Ascending aorta (tissue), 2 donors: ENCODE measurements at regions not wholly inside any gene's neighbourhood (a gene's known extent, or its start where the extent isn't known, plus 50 kb on each side); places are given as distances from the start of the nearest gene placed in this dataset.

Experiments
- DNase-seq, 2 donors: peaks; one replicate each; pipeline ENCODE4 v3.0.0-alpha.2; 2019; ENCODE audit warnings: low spot score in 2 of 2
- H3K27ac ChIP-seq, 2 donors: fragments of 200-600 bp; sonication (generic); one replicate each; pipeline ENCODE4 v1.5.1; 2016 to 2017; ENCODE audit warnings: mild to moderate bottlenecking in 1 of 2
- H3K27me3 ChIP-seq: fragments of 200-600 bp; sonication (generic); one replicate; pipeline ENCODE4 v1.5.1; 2017
- H3K36me3 ChIP-seq, 2 donors: fragments of 200-600 bp; sonication (generic); one replicate each; pipeline ENCODE4 v1.5.1; 2016
- H3K4me1 ChIP-seq, 2 donors: fragments of 200-600 bp; sonication (generic); one replicate each; pipeline ENCODE4 v1.5.1; 2016 to 2017; ENCODE audit warnings: mild to moderate bottlenecking in 1 of 2
- H3K4me3 ChIP-seq, 2 donors: fragments of 200-600 bp; sonication (generic); one replicate each; pipeline ENCODE4 v1.5.1; 2016 to 2017; ENCODE audit warnings: mild to moderate bottlenecking in 1 of 2
- H3K9me3 ChIP-seq, 2 donors: fragments of 200-600 bp; sonication (generic); one replicate each; pipeline ENCODE4 v1.5.1; 2016
- intact Hi-C: fragments of 100-400 bp; cut with DNase I; formaldehyde crosslinking; loops from one replicate; pipeline ENCODE4 v1.15.1; 2023
- TF ChIP-seq, protein P1 (sequence below), 3 experiments: fragments of 200-600 bp in 2 of 3; fragments of 450-650 bp in 1 of 3; sonication (generic) in 2 of 3; IDR thresholded peaks; one replicate each; pipeline ENCODE4 v1.5.1; 2016 to 2019; ENCODE audit warnings: antibody characterized with exemption in 3 of 3, mild to moderate bottlenecking in 1 of 3, moderate library complexity in 1 of 3

DNA sequence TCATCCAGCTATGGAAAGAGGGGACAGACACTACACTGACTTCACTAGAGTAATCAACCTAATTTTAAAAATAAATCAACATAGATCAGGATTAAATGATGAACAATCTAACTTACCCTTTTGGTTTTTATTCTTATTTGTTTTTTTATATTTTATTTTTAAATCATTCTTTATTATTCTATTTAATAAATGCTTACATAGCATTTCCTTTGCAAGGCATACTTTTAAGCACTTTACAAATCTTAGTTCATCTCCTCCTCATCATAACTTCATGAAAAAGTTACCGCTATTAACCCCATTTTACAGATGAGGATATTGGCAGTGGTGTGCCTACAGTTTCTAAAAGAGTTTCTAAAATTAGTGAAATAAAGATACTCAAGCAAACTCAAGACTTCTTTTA is 380.6 kb downstream of the TBC1D4 start:
- no peak overlapping the region for H3K4me3 ChIP-seq
- TF ChIP-seq, protein P1, sequence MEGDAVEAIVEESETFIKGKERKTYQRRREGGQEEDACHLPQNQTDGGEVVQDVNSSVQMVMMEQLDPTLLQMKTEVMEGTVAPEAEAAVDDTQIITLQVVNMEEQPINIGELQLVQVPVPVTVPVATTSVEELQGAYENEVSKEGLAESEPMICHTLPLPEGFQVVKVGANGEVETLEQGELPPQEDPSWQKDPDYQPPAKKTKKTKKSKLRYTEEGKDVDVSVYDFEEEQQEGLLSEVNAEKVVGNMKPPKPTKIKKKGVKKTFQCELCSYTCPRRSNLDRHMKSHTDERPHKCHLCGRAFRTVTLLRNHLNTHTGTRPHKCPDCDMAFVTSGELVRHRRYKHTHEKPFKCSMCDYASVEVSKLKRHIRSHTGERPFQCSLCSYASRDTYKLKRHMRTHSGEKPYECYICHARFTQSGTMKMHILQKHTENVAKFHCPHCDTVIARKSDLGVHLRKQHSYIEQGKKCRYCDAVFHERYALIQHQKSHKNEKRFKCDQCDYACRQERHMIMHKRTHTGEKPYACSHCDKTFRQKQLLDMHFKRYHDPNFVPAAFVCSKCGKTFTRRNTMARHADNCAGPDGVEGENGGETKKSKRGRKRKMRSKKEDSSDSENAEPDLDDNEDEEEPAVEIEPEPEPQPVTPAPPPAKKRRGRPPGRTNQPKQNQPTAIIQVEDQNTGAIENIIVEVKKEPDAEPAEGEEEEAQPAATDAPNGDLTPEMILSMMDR (IDR thresholded peaks at IDR 0.05) = no peak

GRCh38 chr13:75092143-75092542 is 389.8 kb downstream of the TBC1D4 start:
- H3K9me3 ChIP-seq = no peaks in the 10 kb centered on the region
- no peaks in the 10 kb centered on the region for H3K4me1 ChIP-seq
- intact Hi-C loops = no loop called here
- H3K27me3 ChIP-seq = no peaks in the 10 kb centered on the region
- no peak overlapping the region for H3K27ac ChIP-seq
- no peak for DNase-seq
- TF ChIP-seq, protein P1 (IDR thresholded peaks at IDR 0.05) = no peak
- H3K4me3 ChIP-seq = no peak overlapping the region
- H3K36me3 ChIP-seq = no peaks in the 10 kb centered on the region

More for the DNA sequence above, 380.6 kb downstream of the TBC1D4 start:
- Histone ChIP-seq H3K27ac (no peak overlapping the region), H3K4me1 (no peaks in the 10 kb centered on the region), H3K9me3 (no peaks in the 10 kb centered on the region), H3K36me3 (no peaks in the 10 kb centered on the region), H3K27me3 (no peaks in the 10 kb centered on the region)
- no peak for DNase-seq
- intact Hi-C loops = no loop called here

- no peaks in the 10 kb centered on the region for H3K9me3 ChIP-seq
- TF ChIP-seq, protein P1 (IDR thresholded peaks at IDR 0.05) = no peak
- H3K36me3 ChIP-seq = no peaks in the 10 kb centered on the region
- H3K4me1 ChIP-seq = no peaks in the 10 kb centered on the region
- no peak overlapping the region for H3K27ac ChIP-seq
- DNase-seq = no peak
- intact Hi-C loops = no loop called here
- no peak overlapping the region for H3K4me3 ChIP-seq
- no peaks in the 10 kb centered on the region for H3K27me3 ChIP-seq
Observed at GRCh38 chr13:75091718-75092117, 390.3 kb downstream of the TBC1D4 start.

GRCh38 chr13:75090872-75091615 is 390.9 kb downstream of the TBC1D4 start:
- Histone ChIP-seq H3K4me1 (no peaks in the 10 kb centered on the region), H3K9me3 (no peaks in the 10 kb centered on the region), H3K4me3 (no peak overlapping the region), H3K27ac (no peak overlapping the region), H3K27me3 (no peaks in the 10 kb centered on the region), H3K36me3 (no peaks in the 10 kb centered on the region)
- TF ChIP-seq, protein P1 (IDR thresholded peaks at IDR 0.05) = no peak
- DNase-seq = no peak
- intact Hi-C loops = no loop called here

- no peaks in the 10 kb centered on the region for H3K36me3 ChIP-seq
- DNase-seq = no peak
Observed at GRCh38 chr13:75088915-75089314, 393.1 kb downstream of the TBC1D4 start.

More at GRCh38 chr13:75088915-75089314, 393.1 kb downstream of the TBC1D4 start:
- TF ChIP-seq, protein P1 (IDR thresholded peaks at IDR 0.05) = no peak
- Histone ChIP-seq H3K27me3 (no peaks in the 10 kb centered on the region), H3K4me3 (no peak overlapping the region), H3K9me3 (no peaks in the 10 kb centered on the region), H3K27ac (no peak overlapping the region), H3K4me1 (no peaks in the 10 kb centered on the region)
- intact Hi-C loops = no loop called here
